Fibroblast of pulmonary artery (primary cell): ENCODE measurements at regions not wholly inside any gene's neighbourhood (a gene's known extent, or its start where the extent isn't known, plus 50 kb on each side); places are given as distances from the start of the nearest gene placed in this dataset.

Experiments used
- DNase-seq: peaks from one replicate; pipeline ENCODE4 v3.0.0-alpha.2; 2010; ENCODE audit warnings: low read depth
- H3K4me3 ChIP-seq: replicated peaks from 2 replicates; pipeline ENCODE4 v1.5.1; 2011; ENCODE audit warnings: low read depth, mild to moderate bottlenecking, control low read depth, low read length, moderate library complexity
- CTCF ChIP-seq: IDR thresholded peaks from 2 replicates; pipeline ENCODE4 v1.5.1; 2011; ENCODE audit warnings: mild to moderate bottlenecking, control low read depth, low read length, inconsistent platforms; ENCODE audit errors: missing control alignments

- H3K4me3 ChIP-seq, result no peak overlapping the region
- no peak for TF ChIP-seq CTCF
- no peak for DNase-seq
These were observed 791.7 kb downstream of the REEP3 start for GRCh38 chr10:64312876-64313275.

- DNase-seq, result no peak
- H3K4me3 ChIP-seq, result no peak overlapping the region
These were observed 792.8 kb downstream of the REEP3 start for GRCh38 chr10:64313967-64314366.

GRCh38 chr10:64316416-64316815 lies 795.2 kb downstream of the REEP3 start:
- TF ChIP-seq CTCF, result no peak
- no peak for DNase-seq
- H3K4me3 ChIP-seq, result no peak overlapping the region

More at GRCh38 chr10:64313967-64314366, 792.8 kb downstream of the REEP3 start:
- TF ChIP-seq CTCF, result no peak

GRCh38 chr10:64316833-64317232 lies 795.6 kb downstream of the REEP3 start:
- TF ChIP-seq CTCF, result no peak
- H3K4me3 ChIP-seq, result no peak overlapping the region
- no peak for DNase-seq

GRCh38 chr10:64320448-64320847 lies 799.2 kb downstream of the REEP3 start:
- no peak overlapping the region for H3K4me3 ChIP-seq
- DNase-seq, result no peak
- TF ChIP-seq CTCF, result no peak

- no peak for DNase-seq
- TF ChIP-seq CTCF, result no peak
- no peak overlapping the region for H3K4me3 ChIP-seq
These were observed 808.3 kb downstream of the REEP3 start for GRCh38 chr10:64329510-64329909.

- no peak for TF ChIP-seq CTCF
- no peak overlapping the region for H3K4me3 ChIP-seq
- DNase-seq, result no peak
These were observed 811.4 kb downstream of the REEP3 start for GRCh38 chr10:64332551-64332950.
